IPS-20b (cell line): ENCODE measurements at regions not wholly inside any gene's neighbourhood (a gene's known extent, or its start where the extent isn't known, plus 50 kb on each side); places are given as distances from the start of the nearest gene placed in this dataset.

Experiments used
- H3K27ac ChIP-seq: one replicate; pipeline ENCODE4 v1.5.1; 2013; ENCODE audit warnings: low read length
- H3K27me3 ChIP-seq: 2 replicates; pipeline ENCODE4 v1.6.1; 2013; ENCODE audit warnings: mild to moderate bottlenecking, low read length, inconsistent platforms; ENCODE audit not compliant: insufficient read depth
- H3K36me3 ChIP-seq: 2 replicates; pipeline ENCODE4 v1.6.1; 2013; ENCODE audit warnings: low read depth, mild to moderate bottlenecking, inconsistent platforms, low read length, moderate library complexity; ENCODE audit not compliant: insufficient read depth
- H3K4me1 ChIP-seq: 2 replicates; pipeline ENCODE4 v1.6.1; 2013; ENCODE audit warnings: mild to moderate bottlenecking, control low read depth, inconsistent platforms, low read length, moderate library complexity; ENCODE audit not compliant: insufficient read depth
- H3K4me3 ChIP-seq: 2 replicates; pipeline ENCODE4 v1.5.1; 2013; ENCODE audit warnings: mild to moderate bottlenecking, low read length, inconsistent platforms
- H3K9ac ChIP-seq: 2 replicates; pipeline ENCODE4 v1.6.1; 2013; ENCODE audit warnings: low read depth, mild to moderate bottlenecking, inconsistent platforms, low read length, moderate library complexity
- H3K9me3 ChIP-seq: 2 replicates; pipeline ENCODE4 v1.6.1; 2013; ENCODE audit warnings: mild to moderate bottlenecking, low read depth, low read length, inconsistent platforms; ENCODE audit not compliant: insufficient read depth

DNA sequence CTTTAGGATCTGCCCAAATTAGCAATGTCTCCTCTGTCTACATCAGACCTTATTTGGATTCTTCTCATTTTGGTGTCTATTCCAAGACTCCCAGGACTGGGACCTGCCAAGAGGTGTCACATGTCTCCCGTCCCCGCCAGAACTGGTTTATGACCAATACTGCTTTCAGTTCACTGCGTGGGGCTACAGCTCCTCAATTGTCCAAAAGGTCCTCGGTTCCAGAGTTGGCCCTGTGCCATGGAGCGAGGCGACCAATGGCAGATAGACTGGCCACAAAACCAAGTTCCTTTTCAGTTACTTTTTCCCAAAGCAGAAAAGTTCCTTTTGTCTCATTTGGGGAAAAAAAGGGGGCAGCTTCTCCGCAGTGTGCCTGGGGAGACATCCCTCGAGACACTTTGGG is 144.1 kb upstream of the ZNF236 start:
- peaks cover 5% of the 10 kb centered on the region; the same call in 1 of the 2 replicates for H3K4me1 ChIP-seq
- H3K27me3 ChIP-seq = no peaks in the 10 kb centered on the region
- H3K4me3 ChIP-seq = no peak overlapping the region

DNA sequence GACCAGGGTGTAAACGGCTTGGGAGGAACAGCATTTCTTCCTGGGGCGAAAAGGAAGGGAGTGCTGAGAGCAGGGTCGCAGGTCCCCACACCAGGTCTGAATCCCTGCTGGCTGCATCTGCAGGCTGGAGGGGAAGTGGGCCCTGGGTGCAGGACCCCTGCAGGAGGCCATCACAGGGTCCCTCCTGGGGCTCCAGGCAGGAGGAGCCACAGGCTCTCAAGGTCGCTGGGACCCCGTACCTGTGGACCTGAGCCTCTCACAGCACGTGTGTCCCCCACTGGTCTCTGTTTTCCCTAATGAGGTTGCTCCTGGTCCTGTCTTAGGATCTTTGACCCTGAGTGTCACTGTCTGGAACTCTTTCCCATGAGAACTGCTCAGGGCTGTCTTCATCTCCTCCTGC is 147.8 kb upstream of the ZNF236 start:
- Histone ChIP-seq H3K9me3 (no peaks in the 10 kb centered on the region), H3K36me3 (no peaks in the 10 kb centered on the region), H3K4me1 (peaks cover 8% of the 10 kb centered on the region; the same call in 1 of the 2 replicates), H3K4me3 (no peak overlapping the region), H3K27me3 (no peaks in the 10 kb centered on the region), H3K27ac (no peak overlapping the region), H3K9ac (no peak overlapping the region)

More for the DNA sequence above, 144.1 kb upstream of the ZNF236 start:
- H3K9me3 ChIP-seq = no peaks in the 10 kb centered on the region
- H3K36me3 ChIP-seq = no peaks in the 10 kb centered on the region
- no peak overlapping the region for H3K9ac ChIP-seq
- no peak overlapping the region for H3K27ac ChIP-seq

DNA sequence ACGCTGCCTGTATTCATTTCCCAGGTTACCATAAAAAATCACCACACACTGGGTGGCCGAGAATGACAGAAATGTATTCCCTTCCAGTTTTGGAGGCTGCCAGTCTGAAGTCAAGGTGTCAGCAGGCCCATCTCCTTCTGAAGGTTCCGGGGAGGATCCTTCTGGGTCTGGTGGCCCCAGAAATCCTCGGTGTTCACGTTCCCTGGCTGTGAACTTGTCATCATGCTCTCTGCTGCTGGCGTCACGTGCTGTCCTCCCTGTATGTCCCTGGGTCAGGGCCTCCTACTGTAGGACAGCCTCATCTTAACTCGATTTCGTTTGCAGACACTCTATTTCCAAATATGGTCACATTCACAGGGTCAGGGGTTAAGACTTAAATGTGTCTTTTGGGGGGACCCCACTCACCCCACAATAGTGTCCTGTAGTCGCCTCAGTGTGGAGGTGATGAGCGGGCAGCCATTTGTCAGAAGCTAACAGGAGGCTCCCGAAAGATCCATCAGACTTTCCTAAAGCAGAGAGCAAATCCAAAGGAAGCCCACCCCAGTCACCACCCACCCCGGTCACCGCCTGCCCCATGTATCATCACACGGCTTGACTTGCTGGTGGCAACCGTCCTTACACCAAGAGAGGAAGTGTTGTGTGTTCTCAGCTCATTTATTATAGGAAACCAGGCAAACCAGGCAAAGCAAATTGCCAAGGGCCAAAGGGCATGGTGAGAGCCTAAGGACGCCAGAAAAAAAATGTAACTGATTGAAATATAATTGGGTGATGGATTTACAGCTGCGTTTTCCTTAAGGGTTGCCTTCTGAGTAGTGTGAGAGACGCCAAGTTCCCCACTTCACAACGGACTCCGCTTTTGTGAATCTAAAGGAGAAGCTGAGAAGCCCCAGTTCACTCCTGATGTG is 148.8 kb upstream of the ZNF236 start:
- no peaks in the 10 kb centered on the region for H3K27me3 ChIP-seq
- H3K36me3 ChIP-seq = no peaks in the 10 kb centered on the region

DNA sequence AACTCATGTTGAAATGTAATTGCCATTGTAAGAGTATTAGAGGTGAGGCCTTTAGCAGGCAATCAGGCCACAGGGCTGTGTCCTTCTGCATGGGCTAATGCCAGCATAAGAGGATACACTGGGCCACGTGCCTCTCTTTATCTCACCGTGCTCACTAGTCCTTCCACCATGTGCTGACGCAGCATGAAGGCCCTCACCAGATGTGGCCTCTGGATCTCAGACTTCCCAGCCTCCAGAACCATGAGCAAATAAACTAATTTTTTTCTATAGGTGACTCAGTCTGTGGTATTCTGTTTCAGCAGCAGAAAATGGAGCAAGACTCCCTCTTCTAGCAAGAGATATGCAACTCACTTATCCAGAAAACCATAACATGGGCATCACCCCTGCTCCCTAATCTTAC is 149.7 kb upstream of the ZNF236 start:
- Histone ChIP-seq H3K4me1 (peaks cover 6% of the 10 kb centered on the region; the same call in 1 of the 2 replicates), H3K27ac (no peak overlapping the region), H3K9ac (no peak overlapping the region), H3K27me3 (no peaks in the 10 kb centered on the region), H3K9me3 (no peaks in the 10 kb centered on the region), H3K4me3 (no peak overlapping the region), H3K36me3 (no peaks in the 10 kb centered on the region)

More for the DNA sequence above, 148.8 kb upstream of the ZNF236 start:
- Histone ChIP-seq H3K4me3 (no peak overlapping the region), H3K4me1 (peaks cover 6% of the 10 kb centered on the region; the same call in 1 of the 2 replicates), H3K27ac (no peak overlapping the region), H3K9me3 (no peaks in the 10 kb centered on the region), H3K9ac (no peak overlapping the region)

DNA sequence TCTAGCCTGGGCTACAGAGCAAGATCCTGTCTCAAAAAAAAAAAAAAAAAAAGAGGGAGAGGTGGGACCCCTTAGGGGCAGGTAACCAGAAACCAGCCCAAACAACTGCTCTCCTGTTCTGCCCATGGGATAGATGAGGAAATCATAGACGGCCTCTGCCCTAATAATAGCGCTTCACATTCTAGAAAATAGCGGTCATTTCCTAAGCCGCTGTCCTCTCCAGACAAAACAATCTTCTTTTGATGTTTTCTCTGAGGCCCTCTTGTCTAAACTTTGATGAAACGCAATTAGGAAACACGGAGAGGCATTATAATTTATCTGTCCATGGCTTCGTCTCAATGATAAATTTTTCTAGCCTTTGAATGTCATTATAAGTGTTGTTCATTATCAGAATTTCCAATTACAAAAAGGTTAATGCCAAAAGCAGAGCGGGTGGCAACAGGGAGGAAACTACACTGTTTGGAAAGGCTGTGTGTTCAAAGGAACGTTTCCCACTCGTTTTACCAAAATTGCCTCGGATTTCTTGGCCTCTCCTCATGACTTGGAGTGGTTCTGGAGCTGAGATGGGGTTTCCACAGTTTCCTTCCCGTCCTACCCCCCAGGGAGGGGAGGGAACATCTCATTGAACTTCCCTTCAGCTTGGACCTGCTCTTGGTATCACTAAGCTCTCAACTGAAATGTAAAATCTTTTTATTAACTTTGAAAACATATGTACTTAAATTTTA is 151.6 kb upstream of the ZNF236 start:
- no peaks in the 10 kb centered on the region for H3K9me3 ChIP-seq
- H3K27me3 ChIP-seq = no peaks in the 10 kb centered on the region
- H3K36me3 ChIP-seq = no peaks in the 10 kb centered on the region
- no peak overlapping the region for H3K4me3 ChIP-seq
- no peak overlapping the region for H3K9ac ChIP-seq
- H3K27ac ChIP-seq = no peak overlapping the region
- peaks cover 6% of the 10 kb centered on the region; the same call in 1 of the 2 replicates for H3K4me1 ChIP-seq

DNA sequence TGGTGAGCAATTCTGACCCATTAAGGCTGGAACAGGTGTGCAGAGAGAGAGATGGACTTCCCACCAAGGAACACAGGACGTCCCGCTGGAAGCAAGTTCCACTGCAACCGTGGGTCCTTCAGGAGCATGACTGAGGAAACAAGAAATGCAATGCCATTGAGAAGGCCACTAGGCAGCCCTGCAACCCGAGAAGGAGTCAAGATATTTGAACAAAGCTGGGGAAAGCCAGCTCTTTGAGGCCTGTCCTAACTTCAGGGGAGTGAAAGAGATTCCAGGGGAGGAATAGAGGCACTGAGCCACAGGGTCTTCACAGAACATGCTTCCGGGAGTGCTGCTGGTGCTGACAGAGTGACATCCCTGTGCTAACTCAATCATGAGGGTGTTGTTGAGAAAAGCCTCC is 153.8 kb upstream of the ZNF236 start:
- Histone ChIP-seq H3K4me3 (no peak overlapping the region), H3K27ac (no peak overlapping the region), H3K36me3 (no peaks in the 10 kb centered on the region), H3K9me3 (no peaks in the 10 kb centered on the region), H3K27me3 (no peaks in the 10 kb centered on the region), H3K9ac (no peak overlapping the region), H3K4me1 (peaks cover 6% of the 10 kb centered on the region; the same call in 1 of the 2 replicates)

DNA sequence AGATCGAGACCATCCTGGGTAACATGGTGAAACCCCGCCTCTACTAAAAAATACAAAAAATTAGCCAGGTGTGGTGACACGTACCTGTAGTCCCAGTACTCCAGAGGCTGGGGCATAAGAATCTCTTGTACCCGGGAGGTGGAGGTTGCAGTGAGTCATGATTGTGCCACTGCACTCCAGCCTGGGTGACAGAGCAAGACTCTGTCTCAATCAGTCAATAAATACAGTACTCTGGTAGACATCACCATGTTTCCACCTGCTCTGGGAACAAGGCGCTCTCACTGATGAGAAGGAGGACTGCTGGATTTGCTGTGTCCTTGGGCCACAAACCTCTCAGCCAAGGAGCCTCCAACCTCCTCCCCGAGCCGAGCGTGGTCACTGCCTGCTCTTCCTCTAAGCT is 154.2 kb upstream of the ZNF236 start:
- Histone ChIP-seq H3K9me3 (no peaks in the 10 kb centered on the region), H3K4me1 (peaks cover 6% of the 10 kb centered on the region; the same call in 1 of the 2 replicates), H3K9ac (no peak overlapping the region), H3K27ac (no peak overlapping the region), H3K4me3 (no peak overlapping the region), H3K27me3 (no peaks in the 10 kb centered on the region), H3K36me3 (no peaks in the 10 kb centered on the region)

DNA sequence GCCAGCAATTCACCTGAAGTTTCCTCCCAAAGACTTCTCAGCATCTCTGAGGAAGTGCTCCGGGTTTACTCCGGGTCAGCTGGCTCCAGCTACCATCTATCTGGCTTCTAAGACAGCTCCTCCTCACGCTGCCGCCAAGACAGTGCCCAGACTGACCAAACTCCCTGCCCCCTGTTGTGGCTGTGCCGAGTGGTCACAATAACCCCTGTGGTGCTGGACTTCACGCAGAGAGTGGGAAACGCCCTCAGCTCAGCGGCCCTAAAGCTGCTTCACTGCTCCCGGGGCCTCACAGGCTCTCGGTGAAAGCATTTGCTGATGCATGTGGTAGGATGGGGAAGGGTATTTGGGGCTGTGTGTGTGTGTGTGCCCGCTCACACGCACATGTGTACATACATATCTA is 154.8 kb upstream of the ZNF236 start:
- Histone ChIP-seq H3K27ac (no peak overlapping the region), H3K9ac (no peak overlapping the region), H3K36me3 (no peaks in the 10 kb centered on the region), H3K4me1 (peaks cover 6% of the 10 kb centered on the region; the same call in 1 of the 2 replicates), H3K9me3 (no peaks in the 10 kb centered on the region), H3K4me3 (no peak overlapping the region), H3K27me3 (no peaks in the 10 kb centered on the region)

DNA sequence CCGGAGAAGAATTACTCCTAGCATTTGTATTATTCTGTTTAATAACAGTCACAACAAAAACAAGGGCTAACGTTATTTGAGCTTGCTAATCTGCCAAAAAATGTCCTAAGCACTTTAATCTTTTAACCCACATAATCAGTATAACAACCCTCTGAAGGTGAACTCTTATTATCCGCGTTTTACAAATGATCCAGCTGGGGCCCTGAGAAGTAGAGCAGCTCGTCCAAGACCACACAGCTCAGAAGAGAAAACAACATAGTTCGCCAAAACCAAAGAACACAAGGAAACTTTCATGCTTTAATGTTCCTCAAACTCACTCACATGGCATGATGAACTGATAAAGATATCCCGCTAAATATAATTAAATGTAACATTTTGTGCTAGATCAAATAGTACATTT is 159.7 kb upstream of the ZNF236 start:
- Histone ChIP-seq H3K4me3 (no peak overlapping the region), H3K27me3 (no peaks in the 10 kb centered on the region), H3K4me1 (no peaks in the 10 kb centered on the region), H3K9me3 (no peaks in the 10 kb centered on the region), H3K36me3 (no peaks in the 10 kb centered on the region), H3K27ac (no peak overlapping the region), H3K9ac (no peak overlapping the region)

DNA sequence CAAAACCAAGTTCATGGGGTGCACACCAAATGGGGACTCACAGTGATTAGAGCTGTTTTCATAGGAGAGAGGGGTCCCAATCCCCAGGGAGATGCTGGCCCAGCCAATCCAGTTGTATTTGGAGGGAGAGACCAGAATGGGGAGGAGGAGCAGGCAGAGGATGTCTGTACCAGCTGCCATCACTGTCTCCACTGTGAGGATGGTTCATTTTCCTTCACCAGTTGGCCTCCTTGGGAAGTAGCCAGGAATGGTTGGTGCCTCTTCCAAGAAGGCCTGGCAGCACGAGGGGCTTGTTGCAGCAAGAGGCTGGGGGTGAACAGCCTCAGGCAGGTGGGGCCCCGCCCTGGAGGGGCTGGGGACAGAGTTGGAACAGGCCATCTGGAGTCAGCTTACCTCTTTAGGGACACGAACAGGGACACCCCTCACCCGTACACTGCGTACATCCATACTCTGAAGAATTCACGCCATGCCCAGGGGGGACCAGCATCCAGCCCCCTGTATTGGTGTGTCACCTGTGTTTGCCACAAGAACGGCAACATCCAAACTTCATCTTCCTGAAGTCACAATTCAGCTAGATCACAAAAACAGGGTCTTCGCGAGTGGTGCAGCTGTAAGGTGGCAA is 161.7 kb upstream of the ZNF236 start:
- Histone ChIP-seq H3K27me3 (no peaks in the 10 kb centered on the region), H3K9me3 (no peaks in the 10 kb centered on the region), H3K4me3 (no peak overlapping the region), H3K4me1 (no peaks in the 10 kb centered on the region), H3K27ac (no peak overlapping the region), H3K9ac (no peak overlapping the region), H3K36me3 (no peaks in the 10 kb centered on the region)

DNA sequence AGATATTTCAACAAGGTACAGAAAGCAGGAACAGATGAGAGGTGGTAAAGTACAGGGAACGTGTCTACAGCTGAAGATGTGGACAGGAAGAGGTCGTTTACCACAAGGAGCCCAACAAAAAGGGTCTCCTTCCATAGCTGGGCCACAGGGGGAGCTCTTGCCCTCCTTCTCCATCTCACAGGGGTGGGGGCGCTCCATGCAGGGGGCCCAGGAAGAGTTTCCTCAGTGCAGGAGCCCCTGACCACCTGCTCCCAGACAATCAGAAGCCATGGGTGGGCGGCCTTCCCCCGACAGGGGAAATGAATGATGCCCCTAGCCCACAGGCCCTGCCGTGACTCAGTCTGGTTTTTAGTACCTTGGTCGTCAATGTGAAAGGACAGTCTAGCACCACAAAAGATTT is 163.6 kb upstream of the ZNF516 start:
- Histone ChIP-seq H3K36me3 (no peaks in the 10 kb centered on the region), H3K9ac (no peak overlapping the region), H3K4me3 (no peak overlapping the region), H3K9me3 (no peaks in the 10 kb centered on the region), H3K4me1 (no peaks in the 10 kb centered on the region), H3K27me3 (no peaks in the 10 kb centered on the region), H3K27ac (no peak overlapping the region)
